WI38 (cell line): ENCODE measurements at regions not wholly inside any gene's neighbourhood (a gene's known extent, or its start where the extent isn't known, plus 50 kb on each side); places are given as distances from the start of the nearest gene placed in this dataset.
"Not testable (repeated sequence)": the region's sequence is repeated elsewhere in the genome, so short reads cannot be mapped to it uniquely, and the experiment has no call there.

Source experiments
- H3K4me3 ChIP-seq: 2 replicates; pipeline ENCODE4 v1.5.1; 2011; ENCODE audit warnings: low read depth, mild to moderate bottlenecking, control low read depth, low read length
- CTCF ChIP-seq: IDR thresholded peaks from 2 replicates; pipeline ENCODE4 v1.5.1; 2012; ENCODE audit warnings: low read depth, mild to moderate bottlenecking, control low read depth, low read length

- TF ChIP-seq CTCF: no peak
- H3K4me3 ChIP-seq: no peak overlapping the region
These were observed 216.5 kb upstream of the RAI14 start for GRCh38 chr5:34439601-34440000.

GRCh38 chr5:34441767-34442166, 214.4 kb upstream of the RAI14 start:
- not testable (repeated sequence) for H3K4me3 ChIP-seq

GRCh38 chr5:34447424-34447823, 208.7 kb upstream of the RAI14 start:
- no peak for TF ChIP-seq CTCF
- no peak overlapping the region for H3K4me3 ChIP-seq

GRCh38 chr5:34449639-34450038, 206.5 kb upstream of the RAI14 start:
- TF ChIP-seq CTCF: no peak
- H3K4me3 ChIP-seq: no peak overlapping the region

GRCh38 chr5:34450338-34450737, 205.8 kb upstream of the RAI14 start:
- TF ChIP-seq CTCF: no peak
- no peak overlapping the region for H3K4me3 ChIP-seq

GRCh38 chr5:34452170-34452828, 203.8 kb upstream of the RAI14 start:
- TF ChIP-seq CTCF: 0 out of 2 replicates have a peak, but pooled peaks have one; percentile 10
- H3K4me3 ChIP-seq: no peak overlapping the region

- no peak overlapping the region for H3K4me3 ChIP-seq
- no peak for TF ChIP-seq CTCF
These were observed 201.0 kb upstream of the RAI14 start for GRCh38 chr5:34455098-34455497.

GRCh38 chr5:34459908-34460307, 196.2 kb upstream of the RAI14 start:
- TF ChIP-seq CTCF: no peak
- no peak overlapping the region for H3K4me3 ChIP-seq
